HL-60 (cell line): ENCODE measurements at regions not wholly inside any gene's neighbourhood (a gene's known extent, or its start where the extent isn't known, plus 50 kb on each side); places are given as distances from the start of the nearest gene placed in this dataset.

Experiments
- DNase-seq, 2 experiments: peaks; one replicate each; pipeline ENCODE4 v3.0.0-alpha.2; 2010 to 2020; ENCODE audit warnings: low read depth in 1 of 2, low spot score in 1 of 2
- H3K27ac ChIP-seq: fragments of 250-450 bp; sonication (Bioruptor Pico); replicated peaks from 2 replicates; pipeline ENCODE4 v1.5.1; 2020; ENCODE audit warnings: mild to moderate bottlenecking, moderate library complexity
- H3K27me3 ChIP-seq: fragments of 250-450 bp; sonication (Bioruptor Pico); 2 replicates; pipeline ENCODE4 v1.5.1; 2021; ENCODE audit warnings: mild to moderate bottlenecking, moderate library complexity; ENCODE audit not compliant: insufficient read depth, poor library complexity, severe bottlenecking
- H3K4me3 ChIP-seq: replicated peaks from 2 replicates; pipeline ENCODE4 v1.5.1; 2011; ENCODE audit warnings: mild to moderate bottlenecking, control low read depth, low read length; ENCODE audit not compliant: insufficient read depth
- GABPA ChIP-seq: IDR thresholded peaks from 2 replicates; pipeline ENCODE4 v1.6.1; 2012; ENCODE audit warnings: low read depth
- POLR2AphosphoS5 ChIP-seq: IDR thresholded peaks from 2 replicates; pipeline ENCODE4 v1.6.1; 2012; ENCODE audit warnings: low read depth
- SPI1 ChIP-seq: IDR thresholded peaks from 2 replicates; pipeline ENCODE4 v1.6.1; 2012; ENCODE audit warnings: low read depth, mild to moderate bottlenecking, borderline replicate concordance
- TF ChIP-seq, protein P1 (sequence below): IDR thresholded peaks from one replicate; pipeline ENCODE4 v1.5.1; 2011; ENCODE audit warnings: low read length, control low read depth, inconsistent platforms; ENCODE audit not compliant: insufficient read depth
- TF ChIP-seq, protein P2 (sequence below): IDR thresholded peaks from 2 replicates; pipeline ENCODE4 v1.6.1; 2012; ENCODE audit warnings: low read depth; ENCODE audit not compliant: insufficient replicate concordance

DNA sequence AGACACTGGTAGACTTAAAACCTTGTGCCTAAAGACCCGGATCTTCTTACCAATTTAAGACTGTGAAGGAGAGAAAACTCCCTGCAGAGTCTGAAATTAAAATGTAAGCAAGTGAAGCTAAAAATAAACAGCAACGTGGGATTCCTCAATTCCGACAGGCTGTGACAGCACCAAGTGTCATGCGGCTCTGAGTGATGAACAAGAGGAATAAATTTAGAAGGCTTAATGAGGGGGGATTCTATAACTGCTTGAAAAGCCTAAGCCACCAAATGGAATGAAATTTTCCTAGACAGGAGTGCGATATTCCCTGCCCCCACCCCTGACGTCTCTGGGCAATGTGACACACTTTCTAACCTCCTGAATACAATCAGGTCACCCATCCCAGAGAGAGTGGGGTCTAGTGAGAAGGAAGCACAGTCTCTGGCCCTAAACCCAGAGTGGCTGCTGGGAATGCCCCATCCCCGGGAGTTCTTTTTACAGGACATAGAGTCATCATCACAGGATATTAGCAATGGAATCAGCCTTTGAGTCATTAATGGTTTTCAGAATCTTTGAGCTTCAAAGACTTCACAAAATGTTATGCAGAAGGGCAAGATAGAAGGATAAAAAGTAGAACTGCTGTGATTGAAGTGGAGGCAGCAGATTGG is 114.3 kb downstream of the EDEM1 start:
- no peak for DNase-seq
- Histone ChIP-seq H3K27ac (no peak overlapping the region), H3K4me3 (no peak overlapping the region), H3K27me3 (peaks cover 2% of the 10 kb centered on the region)
- TF ChIP-seq GABPA (no peak), SPI1 (no peak)
- TF ChIP-seq, protein P1, sequence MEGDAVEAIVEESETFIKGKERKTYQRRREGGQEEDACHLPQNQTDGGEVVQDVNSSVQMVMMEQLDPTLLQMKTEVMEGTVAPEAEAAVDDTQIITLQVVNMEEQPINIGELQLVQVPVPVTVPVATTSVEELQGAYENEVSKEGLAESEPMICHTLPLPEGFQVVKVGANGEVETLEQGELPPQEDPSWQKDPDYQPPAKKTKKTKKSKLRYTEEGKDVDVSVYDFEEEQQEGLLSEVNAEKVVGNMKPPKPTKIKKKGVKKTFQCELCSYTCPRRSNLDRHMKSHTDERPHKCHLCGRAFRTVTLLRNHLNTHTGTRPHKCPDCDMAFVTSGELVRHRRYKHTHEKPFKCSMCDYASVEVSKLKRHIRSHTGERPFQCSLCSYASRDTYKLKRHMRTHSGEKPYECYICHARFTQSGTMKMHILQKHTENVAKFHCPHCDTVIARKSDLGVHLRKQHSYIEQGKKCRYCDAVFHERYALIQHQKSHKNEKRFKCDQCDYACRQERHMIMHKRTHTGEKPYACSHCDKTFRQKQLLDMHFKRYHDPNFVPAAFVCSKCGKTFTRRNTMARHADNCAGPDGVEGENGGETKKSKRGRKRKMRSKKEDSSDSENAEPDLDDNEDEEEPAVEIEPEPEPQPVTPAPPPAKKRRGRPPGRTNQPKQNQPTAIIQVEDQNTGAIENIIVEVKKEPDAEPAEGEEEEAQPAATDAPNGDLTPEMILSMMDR: no peak

DNA sequence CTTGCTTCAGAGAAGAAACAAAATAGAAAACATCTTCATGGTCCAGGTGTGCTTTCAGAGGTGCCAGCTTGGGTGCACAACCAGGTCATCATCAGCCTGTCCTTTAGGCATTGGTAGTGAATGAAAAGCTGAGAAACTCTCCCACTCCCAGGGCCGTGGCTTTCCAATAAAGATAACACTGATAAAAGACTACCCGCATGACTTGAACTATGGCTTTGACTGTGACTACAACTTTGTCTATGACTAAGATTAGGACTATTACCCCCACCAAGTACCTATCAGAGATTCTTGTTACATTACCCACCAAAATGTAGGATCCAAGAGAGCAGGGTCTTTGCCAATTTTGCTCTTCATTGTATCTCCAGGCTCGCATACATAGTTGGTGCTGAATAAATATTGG is 115.2 kb downstream of the EDEM1 start:
- Histone ChIP-seq H3K4me3 (no peak overlapping the region), H3K27ac (no peak overlapping the region), H3K27me3 (peaks cover 2% of the 10 kb centered on the region)
- no peak for DNase-seq
- no peak for TF ChIP-seq POLR2AphosphoS5
- TF ChIP-seq, protein P1: no peak
- TF ChIP-seq, protein P2, sequence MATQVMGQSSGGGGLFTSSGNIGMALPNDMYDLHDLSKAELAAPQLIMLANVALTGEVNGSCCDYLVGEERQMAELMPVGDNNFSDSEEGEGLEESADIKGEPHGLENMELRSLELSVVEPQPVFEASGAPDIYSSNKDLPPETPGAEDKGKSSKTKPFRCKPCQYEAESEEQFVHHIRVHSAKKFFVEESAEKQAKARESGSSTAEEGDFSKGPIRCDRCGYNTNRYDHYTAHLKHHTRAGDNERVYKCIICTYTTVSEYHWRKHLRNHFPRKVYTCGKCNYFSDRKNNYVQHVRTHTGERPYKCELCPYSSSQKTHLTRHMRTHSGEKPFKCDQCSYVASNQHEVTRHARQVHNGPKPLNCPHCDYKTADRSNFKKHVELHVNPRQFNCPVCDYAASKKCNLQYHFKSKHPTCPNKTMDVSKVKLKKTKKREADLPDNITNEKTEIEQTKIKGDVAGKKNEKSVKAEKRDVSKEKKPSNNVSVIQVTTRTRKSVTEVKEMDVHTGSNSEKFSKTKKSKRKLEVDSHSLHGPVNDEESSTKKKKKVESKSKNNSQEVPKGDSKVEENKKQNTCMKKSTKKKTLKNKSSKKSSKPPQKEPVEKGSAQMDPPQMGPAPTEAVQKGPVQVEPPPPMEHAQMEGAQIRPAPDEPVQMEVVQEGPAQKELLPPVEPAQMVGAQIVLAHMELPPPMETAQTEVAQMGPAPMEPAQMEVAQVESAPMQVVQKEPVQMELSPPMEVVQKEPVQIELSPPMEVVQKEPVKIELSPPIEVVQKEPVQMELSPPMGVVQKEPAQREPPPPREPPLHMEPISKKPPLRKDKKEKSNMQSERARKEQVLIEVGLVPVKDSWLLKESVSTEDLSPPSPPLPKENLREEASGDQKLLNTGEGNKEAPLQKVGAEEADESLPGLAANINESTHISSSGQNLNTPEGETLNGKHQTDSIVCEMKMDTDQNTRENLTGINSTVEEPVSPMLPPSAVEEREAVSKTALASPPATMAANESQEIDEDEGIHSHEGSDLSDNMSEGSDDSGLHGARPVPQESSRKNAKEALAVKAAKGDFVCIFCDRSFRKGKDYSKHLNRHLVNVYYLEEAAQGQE: no peak
- no peak for TF ChIP-seq GABPA
- TF ChIP-seq SPI1: no peak

DNA sequence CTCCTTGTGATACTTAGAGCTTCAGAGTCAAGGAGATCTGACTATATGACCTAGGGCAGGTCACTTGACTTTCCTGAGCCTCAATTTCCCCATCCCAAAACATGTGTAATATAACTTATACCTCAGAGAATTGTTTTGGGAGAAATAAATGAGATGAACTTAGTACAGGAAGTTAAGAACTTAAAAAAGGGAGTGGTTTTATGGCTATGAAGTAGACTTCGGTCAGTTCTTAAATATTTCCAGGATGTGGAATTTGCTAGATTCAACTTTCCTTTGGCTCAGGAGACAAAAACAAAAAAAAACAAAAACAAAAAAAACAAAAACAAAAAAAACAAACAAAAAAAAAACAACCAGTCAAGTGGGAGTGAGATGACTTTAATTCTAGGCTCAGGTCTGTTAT is 116.7 kb downstream of the EDEM1 start:
- peaks cover 2% of the 10 kb centered on the region for H3K27me3 ChIP-seq
- H3K27ac ChIP-seq: no peak overlapping the region
- DNase-seq: no peak
- TF ChIP-seq GABPA: no peak
- TF ChIP-seq SPI1: no peak
- TF ChIP-seq, protein P2: no peak
- no peak for TF ChIP-seq POLR2AphosphoS5
- H3K4me3 ChIP-seq: no peak overlapping the region

DNA sequence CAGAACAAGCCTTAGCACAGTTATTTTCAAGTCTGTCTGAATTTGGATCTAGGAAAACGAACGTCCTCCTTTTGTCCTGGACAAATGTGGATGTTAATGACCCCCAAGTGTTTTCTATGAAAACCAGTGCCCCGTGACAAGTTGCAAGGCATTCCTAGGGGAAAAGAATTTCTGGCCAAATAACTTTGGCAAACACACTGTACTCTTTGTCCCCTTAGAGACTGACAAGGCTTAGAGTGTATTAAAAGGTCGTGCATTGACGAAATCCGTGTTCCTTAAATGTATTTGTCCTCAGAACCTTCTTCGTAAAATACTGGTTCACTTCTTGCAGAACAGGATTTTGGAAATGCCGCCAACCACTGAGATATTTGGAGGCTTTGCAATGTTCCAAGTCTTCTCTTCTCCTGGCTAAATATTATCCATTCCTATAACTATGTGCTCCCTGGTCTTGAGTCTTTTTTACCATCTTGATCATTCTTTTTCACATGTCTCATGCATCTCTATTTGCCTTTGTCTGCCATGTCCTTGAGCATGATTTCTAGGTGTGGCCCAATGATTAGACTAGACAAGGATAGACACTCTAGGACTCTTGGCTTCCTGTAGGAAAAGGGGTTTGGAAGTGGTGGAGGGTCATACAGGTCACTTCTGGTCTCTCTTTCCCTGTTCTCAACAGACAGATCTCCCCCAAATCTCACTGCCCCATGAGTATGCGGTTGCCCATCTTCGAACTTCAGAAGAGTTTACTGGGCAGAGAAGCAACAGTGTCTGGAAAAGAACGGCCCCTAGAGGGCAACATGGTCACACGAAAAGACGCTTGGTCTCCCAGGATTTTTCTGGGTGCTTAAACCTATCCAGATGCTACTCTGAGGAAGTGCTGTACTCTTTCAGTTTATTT is 117.5 kb downstream of the EDEM1 start:
- TF ChIP-seq GABPA (no peak), SPI1 (peak; percentile 47; the same call in 1 of the 2 replicates), POLR2AphosphoS5 (no peak)
- TF ChIP-seq, protein P1: peak; percentile 68
- TF ChIP-seq, protein P2: no peak
- H3K27me3 ChIP-seq: peaks cover 2% of the 10 kb centered on the region
- H3K4me3 ChIP-seq: no peak overlapping the region
- DNase-seq: peak; percentile 31 to 53
- H3K27ac ChIP-seq: no peak overlapping the region
